HG02973 (cell line): ENCODE measurements at regions not wholly inside any gene's neighbourhood (a gene's known extent, or its start where the extent isn't known, plus 50 kb on each side); places are given as distances from the start of the nearest gene placed in this dataset.
"Not testable (repeated sequence)": the region's sequence is repeated elsewhere in the genome, so short reads cannot be mapped to it uniquely, and the experiment has no call there.

ENCODE experiments used
- ATAC-seq: cut with Tn5 transposase; IDR thresholded peaks from one replicate; pipeline ENCODE4 v1.9.1; 2021; ENCODE audit warnings: moderate library complexity; ENCODE audit not compliant: unreplicated experiment

- ATAC-seq = no peak
Measured at GRCh38 chr7:19307554-19307953, 162.3 kb upstream of the FERD3L start.

- no peak for ATAC-seq
Measured at GRCh38 chr7:19305698-19306097, 160.5 kb upstream of the FERD3L start.

- ATAC-seq = no peak
Measured at GRCh38 chr7:19304086-19304485, 158.9 kb upstream of the FERD3L start.

- no peak for ATAC-seq
Measured at GRCh38 chr7:19302731-19303130, 157.5 kb upstream of the FERD3L start.

GRCh38 chr7:19296617-19297016, 151.4 kb upstream of the FERD3L start:
- no peak for ATAC-seq

- ATAC-seq = no peak
Measured at GRCh38 chr7:19295376-19295775, 150.2 kb upstream of the FERD3L start.

GRCh38 chr7:19294619-19295018, 149.4 kb upstream of the FERD3L start:
- no peak for ATAC-seq

- no peak for ATAC-seq
Measured at GRCh38 chr7:19293431-19293830, 148.2 kb upstream of the FERD3L start.

GRCh38 chr7:19290968-19291367, 145.7 kb upstream of the FERD3L start:
- no peak for ATAC-seq

GRCh38 chr7:19290066-19290465, 144.8 kb upstream of the FERD3L start:
- ATAC-seq = no peak

GRCh38 chr7:19284596-19285300, 139.5 kb upstream of the FERD3L start:
- ATAC-seq = no peak

GRCh38 chr7:19284136-19284535, 138.9 kb upstream of the FERD3L start:
- no peak for ATAC-seq

GRCh38 chr7:19275000-19275399, 129.8 kb upstream of the FERD3L start:
- ATAC-seq = no peak

- ATAC-seq = not testable (repeated sequence)
Measured at GRCh38 chr7:19272329-19272728, 127.1 kb upstream of the FERD3L start.

GRCh38 chr7:19269301-19269700, 124.1 kb upstream of the FERD3L start:
- ATAC-seq = no peak

GRCh38 chr7:19268737-19269136, 123.5 kb upstream of the FERD3L start:
- no peak for ATAC-seq

GRCh38 chr7:19262826-19263225, 117.6 kb upstream of the FERD3L start:
- ATAC-seq = no peak

GRCh38 chr7:19249281-19249680, 104.1 kb upstream of the FERD3L start:
- no peak for ATAC-seq

GRCh38 chr7:19248681-19249080, 103.5 kb upstream of the FERD3L start:
- no peak for ATAC-seq

- ATAC-seq = no peak
Measured at GRCh38 chr7:19248115-19248514, 102.9 kb upstream of the FERD3L start.

GRCh38 chr7:19247017-19247416, 101.8 kb upstream of the FERD3L start:
- no peak for ATAC-seq

- no peak for ATAC-seq
Measured at GRCh38 chr7:19242246-19242645, 97.0 kb upstream of the FERD3L start.

- ATAC-seq = no peak
Measured at GRCh38 chr7:19239951-19240350, 94.7 kb upstream of the FERD3L start.
